SJCRH30 (cell line): ENCODE measurements at regions not wholly inside any gene's neighbourhood (a gene's known extent, or its start where the extent isn't known, plus 50 kb on each side); places are given as distances from the start of the nearest gene placed in this dataset.

Experiments
- DNase-seq, 2 experiments: peaks; one replicate each; pipeline ENCODE4 v3.0.0-alpha.2; 2015 to 2020
- H3K27ac ChIP-seq: fragments of 250-450 bp; sonication (Bioruptor Pico); 2 replicates; pipeline ENCODE4 v1.5.1; 2020; ENCODE audit warnings: mild to moderate bottlenecking, moderate library complexity
- H3K27me3 ChIP-seq: fragments of 250-450 bp; sonication (Bioruptor Pico); 2 replicates; pipeline ENCODE4 v1.5.1; 2020; ENCODE audit warnings: mild to moderate bottlenecking, moderate library complexity
- H3K36me3 ChIP-seq: fragments of 250-450 bp; sonication (Bioruptor Pico); 2 replicates; pipeline ENCODE4 v1.5.1; 2020; ENCODE audit warnings: mild to moderate bottlenecking, moderate library complexity
- H3K4me1 ChIP-seq: fragments of 250-450 bp; sonication (Bioruptor Pico); 2 replicates; pipeline ENCODE4 v1.5.1; 2020; ENCODE audit warnings: mild to moderate bottlenecking, moderate library complexity
- H3K4me3 ChIP-seq: fragments of 250-450 bp; sonication (Bioruptor Pico); 2 replicates; pipeline ENCODE4 v1.5.1; 2020; ENCODE audit warnings: mild to moderate bottlenecking, moderate library complexity
- H3K9me3 ChIP-seq: fragments of 250-450 bp; sonication (Bioruptor Pico); replicated peaks from 2 replicates; pipeline ENCODE4 v1.5.1; 2020; ENCODE audit warnings: mild to moderate bottlenecking, moderate library complexity

DNA sequence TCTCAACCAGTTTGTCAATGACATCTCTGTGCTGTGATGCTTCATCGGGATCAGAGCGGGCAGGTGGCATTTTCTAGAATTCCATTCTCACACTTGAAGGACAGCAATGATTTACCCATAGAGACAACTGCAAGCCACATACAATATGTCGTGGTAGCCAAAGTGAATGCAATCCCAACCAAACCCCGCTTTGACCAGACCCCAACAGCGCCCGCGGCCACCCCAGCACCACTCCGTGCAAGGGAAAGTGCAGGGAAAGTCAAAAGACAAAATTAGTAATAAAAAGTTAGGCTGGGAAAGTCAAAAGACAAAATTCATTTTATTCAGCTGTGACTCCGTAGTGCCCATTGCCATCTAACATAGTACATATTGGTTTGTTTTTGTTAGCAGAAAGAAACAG lies 88.8 kb upstream of the EYA2 start:
- Histone ChIP-seq H3K9me3 (no peaks in the 10 kb centered on the region), H3K27ac (no peak overlapping the region), H3K27me3 (no peaks in the 10 kb centered on the region), H3K4me3 (no peak overlapping the region), H3K4me1 (peaks cover 52% of the 10 kb centered on the region), H3K36me3 (no peaks in the 10 kb centered on the region)
- no peak for DNase-seq

DNA sequence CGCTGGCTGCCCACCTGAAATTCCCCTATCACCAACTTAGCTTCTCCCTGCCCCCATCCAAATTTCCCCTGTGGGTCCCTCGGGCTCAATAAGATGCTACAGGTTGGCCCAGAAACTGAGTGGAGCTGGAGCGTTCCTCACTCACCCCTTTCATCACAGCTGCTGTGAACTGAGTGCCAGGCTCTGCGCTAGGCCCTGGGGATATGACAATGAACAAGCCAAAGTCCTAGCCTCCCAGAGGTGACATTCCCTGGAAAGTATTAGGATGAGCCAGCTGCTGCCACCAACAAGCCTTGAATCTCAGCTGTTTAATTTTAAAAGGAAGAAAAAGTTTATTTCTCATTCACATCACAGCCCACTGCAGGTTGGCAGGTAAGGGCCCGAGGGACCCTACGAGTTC lies 86.6 kb upstream of the EYA2 start:
- H3K4me3 ChIP-seq: no peak overlapping the region
- H3K4me1 ChIP-seq: peaks cover 37% of the 10 kb centered on the region
- no peaks in the 10 kb centered on the region for H3K27me3 ChIP-seq
- H3K9me3 ChIP-seq: no peaks in the 10 kb centered on the region
- no peak for DNase-seq
- no peaks in the 10 kb centered on the region for H3K36me3 ChIP-seq
- H3K27ac ChIP-seq: no peak overlapping the region

DNA sequence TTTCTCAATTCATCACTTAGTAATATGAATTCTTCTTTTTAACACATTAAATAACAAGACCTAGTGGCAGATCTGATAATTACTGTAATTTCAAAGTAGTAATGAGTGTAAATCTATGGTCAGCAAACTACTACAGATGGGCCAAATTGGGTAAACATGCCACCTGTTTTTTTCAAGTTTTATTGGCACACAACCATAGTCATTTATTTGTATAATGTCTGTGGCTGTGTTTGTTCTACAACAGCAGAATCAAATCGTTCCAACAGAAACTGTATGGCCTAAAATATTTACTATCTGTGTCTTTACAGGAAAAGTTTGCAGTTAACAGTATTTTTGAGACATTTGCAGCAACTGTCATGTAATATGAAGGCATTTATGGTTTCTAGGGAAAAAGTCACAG lies 86.1 kb upstream of the EYA2 start:
- no peak overlapping the region for H3K4me3 ChIP-seq
- H3K27ac ChIP-seq: no peak overlapping the region
- peaks cover 33% of the 10 kb centered on the region for H3K4me1 ChIP-seq
- DNase-seq: no peak
- no peaks in the 10 kb centered on the region for H3K9me3 ChIP-seq
- H3K36me3 ChIP-seq: no peaks in the 10 kb centered on the region
- no peaks in the 10 kb centered on the region for H3K27me3 ChIP-seq

GRCh38 chr20:46809706-46810360 lies 84.8 kb upstream of the EYA2 start:
- Histone ChIP-seq H3K4me3 (peak overlapping the region; percentile 42), H3K36me3 (no peaks in the 10 kb centered on the region), H3K9me3 (no peaks in the 10 kb centered on the region), H3K27me3 (no peaks in the 10 kb centered on the region), H3K4me1 (peaks cover 36% of the 10 kb centered on the region), H3K27ac (peak overlapping the region; percentile 93)
- DNase-seq: peak in 1 of 2 experiments; percentile 65

GRCh38 chr20:46810448-46811223 lies 84.0 kb upstream of the EYA2 start:
- Histone ChIP-seq H3K27ac (peak overlapping the region; percentile 93), H3K36me3 (no peaks in the 10 kb centered on the region), H3K4me3 (peak overlapping the region; percentile 42), H3K9me3 (no peaks in the 10 kb centered on the region), H3K4me1 (peaks cover 42% of the 10 kb centered on the region), H3K27me3 (no peaks in the 10 kb centered on the region)
- peak; percentile 94 to 95 for DNase-seq

DNA sequence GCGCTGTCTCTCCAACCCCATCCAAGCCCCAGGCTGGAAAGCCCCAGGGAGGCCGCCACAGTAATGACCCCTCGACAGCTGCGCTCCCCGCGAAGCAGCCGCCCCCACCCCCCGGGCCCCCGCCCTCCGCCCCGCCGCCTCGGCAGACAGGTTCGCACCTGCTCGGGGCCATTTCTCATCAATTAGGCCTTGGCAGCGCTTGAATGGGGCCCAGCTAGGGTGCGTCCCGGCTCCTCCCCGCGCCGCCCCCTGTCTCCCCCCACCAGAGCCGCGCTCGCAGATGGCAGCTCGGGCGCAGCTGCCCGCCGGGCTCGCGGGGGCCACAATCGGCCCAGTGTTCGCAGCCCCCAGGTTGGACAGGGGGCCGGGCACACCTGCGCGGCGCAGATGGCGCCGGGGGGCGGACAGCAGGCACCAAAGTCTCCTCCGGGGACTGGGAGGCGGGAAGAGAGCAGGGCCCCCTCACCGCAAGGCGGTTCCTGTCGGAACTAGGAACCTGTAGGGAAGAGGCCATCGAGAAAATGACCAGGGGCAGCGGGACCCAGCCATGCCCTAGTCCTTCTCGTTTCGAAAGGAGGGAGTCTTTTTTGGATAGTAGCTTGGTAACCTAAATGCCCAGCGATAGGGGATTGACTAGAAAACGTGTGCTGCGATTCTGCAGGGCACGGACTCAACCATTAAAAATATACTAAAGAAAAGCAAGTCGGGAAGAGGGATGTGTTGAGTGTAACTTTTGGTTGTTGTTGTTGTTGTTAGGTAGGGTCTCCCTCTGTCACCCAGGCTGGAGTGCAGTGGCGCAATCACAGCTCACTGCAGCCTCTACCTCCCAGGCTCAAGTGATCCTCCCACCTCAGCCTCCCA lies 83.2 kb upstream of the EYA2 start:
- peak; percentile 98 to 99 for DNase-seq
- H3K4me3 ChIP-seq: peak overlapping the region; percentile 56
- H3K27me3 ChIP-seq: no peaks in the 10 kb centered on the region
- H3K4me1 ChIP-seq: peaks cover 44% of the 10 kb centered on the region
- H3K36me3 ChIP-seq: no peaks in the 10 kb centered on the region
- H3K9me3 ChIP-seq: no peaks in the 10 kb centered on the region
- H3K27ac ChIP-seq: peak overlapping the region; percentile 93

DNA sequence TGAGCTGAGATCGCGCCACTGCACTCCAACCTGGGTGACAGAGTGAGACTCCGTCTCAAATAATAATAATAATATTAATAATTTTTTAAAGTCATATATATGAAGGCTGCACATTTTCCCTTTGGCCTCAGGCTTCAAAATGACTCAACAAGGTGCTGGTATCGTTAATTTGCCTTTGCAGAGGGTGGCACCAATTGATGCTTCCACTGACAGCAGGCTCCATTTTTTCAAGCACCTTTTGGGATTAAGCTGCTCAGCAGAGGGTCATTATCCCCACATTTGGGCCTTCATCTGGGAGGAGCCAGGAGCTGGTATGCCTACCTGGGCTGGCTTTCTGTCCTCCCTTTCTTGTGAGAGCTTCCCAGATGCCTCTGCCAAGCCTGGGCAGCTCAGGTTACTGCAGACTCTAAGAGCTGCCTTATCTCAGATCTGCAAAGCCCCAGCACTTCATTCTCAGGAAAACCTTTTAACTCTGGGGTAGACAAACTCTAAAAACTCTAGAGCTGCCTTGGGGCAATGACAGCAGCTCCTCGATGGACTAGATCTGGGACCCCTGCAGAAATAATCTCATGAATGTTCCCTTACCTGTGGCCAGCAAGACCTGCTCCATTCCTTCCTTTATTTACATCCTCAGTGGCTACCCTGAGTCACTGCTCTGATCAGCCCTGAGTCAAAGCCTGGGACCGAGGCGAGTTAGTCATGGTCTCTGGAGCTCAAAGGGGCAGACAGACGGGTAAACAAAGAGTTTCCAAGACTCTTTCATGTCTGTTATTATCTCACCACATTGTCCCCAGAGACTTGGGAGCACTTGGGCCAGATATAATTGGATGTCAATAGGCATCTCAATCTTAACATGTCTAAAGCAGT lies 80.0 kb upstream of the EYA2 start:
- no peaks in the 10 kb centered on the region for H3K36me3 ChIP-seq
- H3K4me3 ChIP-seq: peak overlapping the region; percentile 11
- peak overlapping the region; percentile 92 for H3K27ac ChIP-seq
- H3K27me3 ChIP-seq: no peaks in the 10 kb centered on the region
- DNase-seq: peak; percentile 96 to 98
- peaks cover 26% of the 10 kb centered on the region for H3K4me1 ChIP-seq
- no peaks in the 10 kb centered on the region for H3K9me3 ChIP-seq

DNA sequence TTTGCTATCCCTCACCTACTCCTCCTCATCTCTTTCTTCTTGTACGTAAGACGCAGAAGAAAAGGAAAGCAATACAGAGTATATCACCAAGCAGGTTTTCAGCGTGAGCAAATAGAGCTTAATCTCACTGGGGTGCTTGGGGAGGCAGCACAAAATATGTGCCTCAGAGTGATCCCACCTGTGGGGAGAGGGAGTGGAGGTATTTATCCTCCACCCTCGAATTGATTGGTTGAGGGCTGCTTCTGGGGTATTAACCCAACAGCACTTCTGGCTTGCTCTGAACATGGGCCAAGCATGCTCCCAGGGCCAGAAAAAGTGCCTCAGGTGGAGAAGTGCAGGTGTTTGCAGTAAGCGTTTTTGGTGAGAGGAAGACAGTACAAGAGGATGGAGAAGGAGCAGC lies 78.5 kb upstream of the EYA2 start:
- no peak for DNase-seq
- no peaks in the 10 kb centered on the region for H3K9me3 ChIP-seq
- no peak overlapping the region for H3K27ac ChIP-seq
- no peak overlapping the region for H3K4me3 ChIP-seq
- H3K27me3 ChIP-seq: no peaks in the 10 kb centered on the region
- peaks cover 16% of the 10 kb centered on the region for H3K4me1 ChIP-seq
- H3K36me3 ChIP-seq: no peaks in the 10 kb centered on the region

DNA sequence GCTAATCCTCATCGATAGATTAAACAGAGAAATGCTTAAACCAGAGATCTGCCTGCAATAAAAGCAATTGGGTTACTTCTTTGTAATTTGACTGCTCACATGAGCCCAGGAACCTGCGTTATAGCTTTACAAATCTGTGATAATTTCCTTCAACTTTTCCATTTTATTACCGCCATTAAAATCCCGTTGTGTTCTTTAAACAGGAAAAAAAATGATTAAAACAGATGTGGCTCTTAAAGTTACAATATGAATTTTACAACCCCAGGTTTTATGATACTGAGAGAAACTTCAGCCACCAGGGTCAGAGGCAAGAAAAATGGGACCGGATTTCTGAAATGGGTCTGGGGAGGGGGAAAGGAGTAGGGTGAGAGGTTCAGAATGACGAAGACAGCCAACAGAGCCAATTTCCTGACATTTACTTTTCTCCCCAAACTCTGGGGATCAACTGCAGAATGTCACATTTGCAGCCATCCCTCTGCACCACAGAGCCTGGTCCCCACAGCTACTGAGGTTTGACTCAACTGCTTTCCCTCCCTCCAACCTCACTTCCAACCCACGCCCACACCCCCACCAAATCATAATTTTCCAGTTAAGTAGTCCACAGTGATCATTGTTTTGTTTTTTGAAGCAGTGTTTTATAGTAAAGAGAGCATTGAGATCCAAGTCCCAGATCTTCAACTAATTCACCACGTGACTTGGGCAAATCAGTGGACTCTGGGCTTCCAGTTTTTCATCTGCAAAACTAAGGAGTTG lies 77.6 kb upstream of the EYA2 start:
- Histone ChIP-seq H3K36me3 (no peaks in the 10 kb centered on the region), H3K4me3 (no peak overlapping the region), H3K27me3 (no peaks in the 10 kb centered on the region), H3K9me3 (no peaks in the 10 kb centered on the region), H3K4me1 (peaks cover 16% of the 10 kb centered on the region), H3K27ac (no peak overlapping the region)
- no peak for DNase-seq

- no peak overlapping the region for H3K4me3 ChIP-seq
- H3K9me3 ChIP-seq: peaks cover 8% of the 10 kb centered on the region; the same call in 1 of the 2 replicates
- no peak overlapping the region for H3K27ac ChIP-seq
- H3K4me1 ChIP-seq: peaks cover 4% of the 10 kb centered on the region
- H3K36me3 ChIP-seq: no peaks in the 10 kb centered on the region
- DNase-seq: no peak
- no peaks in the 10 kb centered on the region for H3K27me3 ChIP-seq
Measured at GRCh38 chr20:46820682-46821081, 74.0 kb upstream of the EYA2 start.

DNA sequence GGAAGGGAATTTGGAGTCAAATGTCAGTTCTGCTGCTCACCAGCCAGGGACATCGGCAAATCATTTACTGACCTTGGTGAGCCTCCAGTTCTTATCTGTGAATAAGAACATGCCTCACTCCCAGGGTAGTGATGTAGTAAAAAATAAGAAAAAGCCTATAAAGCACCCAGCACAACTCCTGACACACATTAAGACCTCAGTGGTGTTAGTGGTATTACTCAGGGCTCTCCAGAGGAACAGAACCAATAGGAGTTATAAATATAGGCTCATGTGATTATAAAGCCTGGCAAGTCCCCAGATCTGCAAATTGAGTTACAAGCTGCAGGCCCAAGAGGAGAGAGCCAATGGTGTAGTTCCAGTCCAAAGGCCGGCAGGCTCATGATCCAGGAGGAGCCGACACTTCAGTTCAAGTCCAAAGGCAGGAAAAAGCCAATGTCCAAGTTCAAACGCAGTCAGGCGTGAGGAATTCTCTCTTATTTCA lies 71.3 kb upstream of the EYA2 start:
- DNase-seq: no peak
- peaks cover 11% of the 10 kb centered on the region for H3K4me1 ChIP-seq
- H3K27ac ChIP-seq: no peak overlapping the region
- H3K27me3 ChIP-seq: no peaks in the 10 kb centered on the region
- H3K36me3 ChIP-seq: no peaks in the 10 kb centered on the region
- H3K9me3 ChIP-seq: peaks cover 8% of the 10 kb centered on the region; the same call in 1 of the 2 replicates
- H3K4me3 ChIP-seq: no peak overlapping the region

DNA sequence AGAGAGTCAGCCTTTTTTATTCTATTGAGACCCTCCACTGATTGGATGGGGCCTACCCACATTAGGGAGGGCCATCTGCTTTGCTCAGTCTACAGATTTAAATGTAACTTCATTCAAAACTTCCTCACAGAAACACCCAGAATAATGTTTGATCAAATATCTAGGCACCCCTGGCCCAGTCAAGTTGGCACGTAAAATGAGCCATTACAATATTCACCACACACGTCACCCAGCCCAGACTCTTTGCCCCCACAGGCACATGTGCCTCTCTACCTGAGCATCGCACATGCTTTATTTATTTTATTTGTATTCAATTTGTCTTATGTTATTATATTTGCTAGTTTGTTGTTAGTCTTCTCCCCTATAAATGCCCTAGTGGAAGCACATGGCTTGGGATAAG lies 70.9 kb upstream of the EYA2 start:
- H3K4me1 ChIP-seq: peaks cover 13% of the 10 kb centered on the region
- H3K27ac ChIP-seq: no peak overlapping the region
- H3K36me3 ChIP-seq: no peaks in the 10 kb centered on the region
- no peaks in the 10 kb centered on the region for H3K27me3 ChIP-seq
- peaks cover 8% of the 10 kb centered on the region; the same call in 1 of the 2 replicates for H3K9me3 ChIP-seq
- DNase-seq: no peak
- H3K4me3 ChIP-seq: no peak overlapping the region

DNA sequence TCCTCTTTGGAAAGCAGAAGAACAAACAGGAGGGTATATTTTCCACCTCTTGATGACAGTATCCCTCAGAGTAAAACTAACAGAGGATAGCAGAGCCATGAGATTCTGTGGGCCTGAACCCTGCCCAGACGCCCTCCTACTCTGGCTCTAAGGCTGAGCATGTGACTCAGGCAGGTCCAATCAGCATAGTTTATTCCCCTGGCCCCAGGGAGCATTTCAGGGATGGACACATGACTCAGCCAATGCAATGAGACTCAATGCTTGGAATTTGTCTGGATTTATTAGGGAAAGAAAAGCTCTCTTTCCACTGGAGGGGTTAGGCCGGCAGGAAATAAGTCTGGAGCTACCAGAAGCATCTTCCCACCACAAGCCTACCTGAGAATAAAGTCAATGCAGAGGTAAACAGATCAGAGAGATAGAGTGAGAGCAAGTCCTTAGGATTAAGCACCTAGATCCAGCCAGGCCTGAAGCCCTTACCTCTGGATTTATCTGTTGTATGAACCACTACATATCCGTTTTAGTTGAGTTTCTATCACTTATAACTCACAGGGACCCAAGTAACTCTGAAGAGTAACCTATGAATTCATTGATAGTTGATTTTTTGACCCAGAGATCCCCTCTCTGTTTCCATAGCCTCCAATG lies 68.2 kb upstream of the EYA2 start:
- no peaks in the 10 kb centered on the region for H3K27me3 ChIP-seq
- no peak overlapping the region for H3K27ac ChIP-seq
- H3K4me3 ChIP-seq: no peak overlapping the region
- no peaks in the 10 kb centered on the region for H3K36me3 ChIP-seq
- peaks cover 14% of the 10 kb centered on the region for H3K4me1 ChIP-seq
- DNase-seq: peak in 1 of 2 experiments; percentile 31
- H3K9me3 ChIP-seq: peaks cover 8% of the 10 kb centered on the region; the same call in 1 of the 2 replicates
